A673 (cell line): ENCODE measurements at regions not wholly inside any gene's neighbourhood (a gene's known extent, or its start where the extent isn't known, plus 50 kb on each side); places are given as distances from the start of the nearest gene placed in this dataset.

Experiments used
- BruUV-seq: library from RNA; stranded (reverse); fragments of 400-500 nt; replicated peaks from 2 replicates; lab custom pipeline; 2021; lab: Mats Ljungman, UMichigan
- CTCF ChIA-PET: fragments of 300-600 bp; sonication (Branson Sonifier 250); formaldehyde crosslinking; loops from one replicate; lab custom pipeline; 2022; ENCODE audit warnings: antibody characterized with exemption; lab: Charles Lee
- POLR2A ChIA-PET: fragments of 300-600 bp; sonication (Branson Sonifier 250); formaldehyde crosslinking; loops from one replicate; lab custom pipeline; 2022; ENCODE audit warnings: antibody characterized with exemption; ENCODE audit not compliant: low non-redundant PET; lab: Charles Lee
- DNase-seq: peaks from one replicate; pipeline ENCODE4 v3.0.0-alpha.2; 2015; ENCODE audit warnings: low spot score
- H3K27ac ChIP-seq: fragments of 200-600 bp; sonication (generic); 2 replicates; pipeline ENCODE4 v1.5.1; 2016; ENCODE audit warnings: mixed run types, low read depth, mild to moderate bottlenecking, mixed read lengths, antibody characterized with exemption, low read length; ENCODE audit not compliant: poor library complexity, severe bottlenecking
- H3K27me3 ChIP-seq: fragments of 200-600 bp; sonication (generic); replicated peaks from 2 replicates; pipeline ENCODE4 v1.6.1; 2017; ENCODE audit warnings: mixed run types, low read depth, mild to moderate bottlenecking, mixed read lengths, antibody characterized with exemption, low read length; ENCODE audit not compliant: insufficient read depth, poor library complexity
- H3K36me3 ChIP-seq: fragments of 200-600 bp; sonication (generic); 2 replicates; pipeline ENCODE4 v1.6.1; 2016; ENCODE audit warnings: mixed run types, mild to moderate bottlenecking, mixed read lengths, antibody characterized with exemption, low read length; ENCODE audit not compliant: insufficient read depth, poor library complexity, severe bottlenecking
- H3K4me1 ChIP-seq: fragments of 200-600 bp; sonication (generic); 2 replicates; pipeline ENCODE4 v1.6.1; 2017; ENCODE audit warnings: mixed run types, mild to moderate bottlenecking, mixed read lengths, antibody characterized with exemption, low read length; ENCODE audit not compliant: insufficient read depth, poor library complexity, severe bottlenecking
- H3K4me3 ChIP-seq: fragments of 200-600 bp; sonication (generic); 2 replicates; pipeline ENCODE4 v1.5.1; 2016; ENCODE audit warnings: low read depth, mixed run types, mild to moderate bottlenecking, mixed read lengths, low read length; ENCODE audit not compliant: poor library complexity, severe bottlenecking
- H3K9me3 ChIP-seq: fragments of 200-600 bp; sonication (generic); 2 replicates; pipeline ENCODE4 v1.6.1; 2016; ENCODE audit warnings: mixed run types, low read depth, mild to moderate bottlenecking, mixed read lengths, antibody characterized with exemption, low read length; ENCODE audit not compliant: poor library complexity, severe bottlenecking
- EZH2 ChIP-seq: fragments of 200-600 bp; sonication (generic); IDR thresholded peaks from 2 replicates; pipeline ENCODE4 v1.6.1; 2017; ENCODE audit warnings: borderline replicate concordance, low read depth, mild to moderate bottlenecking, mixed read lengths, antibody characterized with exemption, low read length; ENCODE audit not compliant: poor library complexity, severe bottlenecking
- intact Hi-C: fragments of 100-400 bp; cut with micrococcal nuclease; formaldehyde crosslinking; loops from one replicate; pipeline ENCODE4 v1.10.0; 2022; ENCODE audit not compliant: unreplicated experiment
- TF ChIP-seq, protein P1 (sequence below): fragments of 300-800, 200-600 bp; sonication (generic); conservative IDR thresholded peaks from 2 replicates; pipeline ENCODE4 v1.5.1; 2017; ENCODE audit warnings: low read depth, mild to moderate bottlenecking, antibody characterized with exemption, low read length, moderate library complexity, mixed read lengths

DNA sequence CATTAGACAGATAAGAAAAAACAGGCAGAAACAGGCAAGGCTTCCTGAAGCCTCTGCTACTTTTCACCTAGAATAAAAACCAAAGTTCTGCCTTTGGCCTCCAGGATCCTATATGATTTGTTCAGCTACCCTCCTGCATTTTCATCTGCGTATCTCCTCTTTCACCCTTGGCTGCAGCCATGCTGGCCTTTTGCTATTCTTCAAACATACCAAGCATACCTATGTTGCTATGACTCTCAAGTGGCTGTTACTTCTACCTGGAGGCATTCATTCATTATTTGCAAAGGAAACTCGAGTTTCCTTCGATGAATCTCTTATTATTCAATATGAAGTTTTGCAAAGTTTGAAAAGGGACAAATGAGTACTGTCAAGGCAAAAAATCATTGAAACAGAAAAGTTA is 106.4 kb upstream of the HNMT start:
- Histone ChIP-seq H3K9me3 (no peaks in the 10 kb centered on the region), H3K4me1 (no peaks in the 10 kb centered on the region), H3K27me3 (no peaks in the 10 kb centered on the region), H3K27ac (no peak overlapping the region), H3K4me3 (no peak overlapping the region), H3K36me3 (no peaks in the 10 kb centered on the region)
- intact Hi-C loops: no loop called here
- no TSS peak for BruUV-seq
- TF ChIP-seq, protein P1, sequence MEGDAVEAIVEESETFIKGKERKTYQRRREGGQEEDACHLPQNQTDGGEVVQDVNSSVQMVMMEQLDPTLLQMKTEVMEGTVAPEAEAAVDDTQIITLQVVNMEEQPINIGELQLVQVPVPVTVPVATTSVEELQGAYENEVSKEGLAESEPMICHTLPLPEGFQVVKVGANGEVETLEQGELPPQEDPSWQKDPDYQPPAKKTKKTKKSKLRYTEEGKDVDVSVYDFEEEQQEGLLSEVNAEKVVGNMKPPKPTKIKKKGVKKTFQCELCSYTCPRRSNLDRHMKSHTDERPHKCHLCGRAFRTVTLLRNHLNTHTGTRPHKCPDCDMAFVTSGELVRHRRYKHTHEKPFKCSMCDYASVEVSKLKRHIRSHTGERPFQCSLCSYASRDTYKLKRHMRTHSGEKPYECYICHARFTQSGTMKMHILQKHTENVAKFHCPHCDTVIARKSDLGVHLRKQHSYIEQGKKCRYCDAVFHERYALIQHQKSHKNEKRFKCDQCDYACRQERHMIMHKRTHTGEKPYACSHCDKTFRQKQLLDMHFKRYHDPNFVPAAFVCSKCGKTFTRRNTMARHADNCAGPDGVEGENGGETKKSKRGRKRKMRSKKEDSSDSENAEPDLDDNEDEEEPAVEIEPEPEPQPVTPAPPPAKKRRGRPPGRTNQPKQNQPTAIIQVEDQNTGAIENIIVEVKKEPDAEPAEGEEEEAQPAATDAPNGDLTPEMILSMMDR: no peak
- TF ChIP-seq EZH2: no peak
- ChIA-PET CTCF (no interaction called here), POLR2A (no interaction called here)
- no peak for DNase-seq

DNA sequence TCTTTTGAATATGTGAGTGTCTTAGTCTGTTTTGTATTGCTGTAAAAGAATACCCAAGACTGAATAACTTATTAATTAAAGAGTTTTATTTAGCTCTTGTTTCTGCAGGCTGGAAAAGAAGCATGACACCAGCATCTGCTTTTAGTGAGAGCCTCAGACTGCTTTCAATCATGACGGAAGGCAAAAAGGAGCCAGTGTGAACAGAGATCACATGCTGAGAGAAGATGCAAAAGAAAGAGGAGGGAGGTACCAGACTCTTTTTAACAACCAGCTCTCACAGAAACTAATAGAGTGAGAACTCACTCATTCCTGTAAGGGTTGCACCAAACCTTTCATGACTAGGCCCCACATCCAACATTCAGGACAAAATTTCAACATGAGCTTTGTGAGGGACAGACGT is 101.6 kb upstream of the HNMT start:
- H3K27me3 ChIP-seq: no peaks in the 10 kb centered on the region
- intact Hi-C loops: no loop called here
- H3K4me1 ChIP-seq: no peaks in the 10 kb centered on the region
- no peak overlapping the region for H3K27ac ChIP-seq
- ChIA-PET POLR2A (no interaction called here), CTCF (no interaction called here)
- no peak overlapping the region for H3K4me3 ChIP-seq
- no peak for DNase-seq
- no peaks in the 10 kb centered on the region for H3K36me3 ChIP-seq
- no peak for TF ChIP-seq EZH2
- TF ChIP-seq, protein P1: no peak
- no peaks in the 10 kb centered on the region for H3K9me3 ChIP-seq
- no TSS peak for BruUV-seq

DNA sequence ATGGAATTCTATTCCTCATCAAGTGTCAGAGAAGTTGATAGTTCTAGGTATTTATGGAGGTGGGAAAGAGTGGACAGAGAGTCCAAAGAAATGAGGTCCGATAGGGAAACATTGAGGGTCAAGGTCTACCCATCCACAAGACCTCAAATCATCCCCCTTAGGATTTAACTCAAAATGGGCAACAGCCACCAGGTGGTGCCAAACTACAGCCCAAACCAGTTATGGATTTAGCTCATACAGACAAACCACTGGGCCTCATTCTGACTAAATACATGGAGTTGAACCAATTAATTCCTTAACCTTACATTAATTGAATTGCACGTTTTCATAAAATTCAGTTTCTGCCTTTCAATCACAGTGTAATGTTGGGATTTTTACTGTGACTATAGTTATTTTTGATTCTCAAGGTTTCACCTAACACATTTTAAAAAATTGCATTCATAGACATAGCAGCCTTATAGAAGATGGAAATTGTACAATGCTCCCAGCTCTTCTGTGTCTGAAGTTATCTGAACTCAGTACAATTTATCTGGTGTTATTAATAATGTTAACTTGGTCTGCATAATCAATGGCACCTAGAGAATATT is 98.2 kb upstream of the HNMT start:
- no peak overlapping the region for H3K27ac ChIP-seq
- H3K36me3 ChIP-seq: no peaks in the 10 kb centered on the region
- no peak overlapping the region for H3K4me3 ChIP-seq
- H3K4me1 ChIP-seq: no peaks in the 10 kb centered on the region
- peak; percentile 66 for DNase-seq
- no TSS peak for BruUV-seq
- intact Hi-C loops: loop anchor here (1.0 to 5.0 kb wide), 2 partner anchors 921 to 961 kb away; no protein-coding TSS in a partner anchor
- ChIA-PET POLR2A (no interaction called here), CTCF (interaction anchor here (0.8 to 1.0 kb wide), 5 partner anchors 27 to 961 kb away, joined by 3 to 7 read pairs (median 4); no protein-coding TSS in a partner anchor)
- no peaks in the 10 kb centered on the region for H3K27me3 ChIP-seq
- TF ChIP-seq EZH2: no peak
- TF ChIP-seq, protein P1: peak; percentile 69
- no peaks in the 10 kb centered on the region for H3K9me3 ChIP-seq
